Neural cell (in vitro differentiated cells): ENCODE measurements at regions not wholly inside any gene's neighbourhood (a gene's known extent, or its start where the extent isn't known, plus 50 kb on each side); places are given as distances from the start of the nearest gene placed in this dataset.

Source experiments
- H2AFZ ChIP-seq: fragments of 200-600, 300-800 bp; sonication (generic), shearing (Covaris generic); 2 replicates; pipeline ENCODE4 v1.6.0; 2014; ENCODE audit warnings: low read depth, mild to moderate bottlenecking, antibody characterized with exemption, low read length, moderate library complexity
- H3F3A ChIP-seq: fragments of 200-600 bp; shearing (Covaris generic); 2 replicates; pipeline ENCODE4 v1.6.1; 2016; ENCODE audit warnings: mild to moderate bottlenecking, moderate library complexity, mixed read lengths, antibody characterized with exemption, low read length; ENCODE audit not compliant: insufficient read depth, poor library complexity, severe bottlenecking
- H3K27ac ChIP-seq: fragments of 200-600, 300-800 bp; sonication (generic), shearing (Covaris generic); 2 replicates; pipeline ENCODE4 v1.5.1; 2014; ENCODE audit warnings: mild to moderate bottlenecking, low read length, moderate library complexity
- H3K27me3 ChIP-seq: fragments of 300-800, 200-600 bp; sonication (generic), shearing (Covaris generic); 2 replicates; pipeline ENCODE4 v1.6.0; 2014; ENCODE audit warnings: mild to moderate bottlenecking, low read depth, low read length, moderate library complexity; ENCODE audit not compliant: insufficient read depth
- H3K36me3 ChIP-seq: fragments of 300-800, 200-600 bp; sonication (generic), shearing (Covaris generic); 2 replicates; pipeline ENCODE4 v1.5.1; 2014; ENCODE audit warnings: mild to moderate bottlenecking, antibody characterized with exemption, low read length, moderate library complexity; ENCODE audit not compliant: insufficient read depth
- H3K4me2 ChIP-seq: fragments of 300-800, 200-600 bp; sonication (generic), shearing (Covaris generic); 2 replicates; pipeline ENCODE4 v1.6.0; 2014; ENCODE audit warnings: mild to moderate bottlenecking, low read length
- H3K4me3 ChIP-seq: fragments of 300-800, 200-600 bp; sonication (generic), shearing (Covaris generic); 2 replicates; pipeline ENCODE4 v1.5.1; 2014; ENCODE audit warnings: mild to moderate bottlenecking, low read length, moderate library complexity
- H3K79me2 ChIP-seq: fragments of 200-600 bp; shearing (Covaris generic); replicated peaks from 2 replicates; pipeline ENCODE4 v1.6.0; 2014; ENCODE audit warnings: mild to moderate bottlenecking, low read length, moderate library complexity; ENCODE audit not compliant: insufficient read depth
- H3K9ac ChIP-seq: fragments of 300-800, 200-600 bp; sonication (generic), shearing (Covaris generic); 2 replicates; pipeline ENCODE4 v1.6.1; 2016; ENCODE audit warnings: mild to moderate bottlenecking, low read length, mixed read lengths
- H3K9me2 ChIP-seq: fragments of 200-600 bp; shearing (Covaris generic); 2 replicates; pipeline ENCODE4 v1.6.1; 2016; ENCODE audit warnings: mild to moderate bottlenecking, low read length, mixed read lengths; ENCODE audit not compliant: insufficient read depth
- H3K9me3 ChIP-seq: fragments of 200-600, 300-800 bp; sonication (generic), shearing (Covaris generic); 2 replicates; pipeline ENCODE4 v1.6.1; 2016; ENCODE audit warnings: mild to moderate bottlenecking, mixed run types, low read length, moderate library complexity, mixed read lengths
- H4K20me1 ChIP-seq: fragments of 200-600 bp; shearing (Covaris generic); 2 replicates; pipeline ENCODE4 v1.6.1; 2016; ENCODE audit warnings: mild to moderate bottlenecking, mixed run types; ENCODE audit not compliant: insufficient read depth
- CTCF ChIP-seq: fragments of 450-650 bp; IDR thresholded peaks from 2 replicates; pipeline ENCODE4 v1.5.1; 2014; ENCODE audit warnings: antibody characterized with exemption, mild to moderate bottlenecking, moderate library complexity; ENCODE audit not compliant: poor library complexity, severe bottlenecking
- EP300 ChIP-seq: fragments of 450-650 bp; conservative IDR thresholded peaks from 2 replicates; pipeline ENCODE4 v1.6.1; 2014; ENCODE audit warnings: antibody characterized with exemption, mild to moderate bottlenecking, moderate library complexity; ENCODE audit not compliant: poor library complexity, severe bottlenecking
- EZH2 ChIP-seq: fragments of 200-600, 300-800 bp; shearing (Covaris generic), sonication (generic); IDR thresholded peaks from 2 replicates; pipeline ENCODE4 v1.6.1; 2014; ENCODE audit warnings: antibody characterized with exemption, low read length, borderline replicate concordance, mild to moderate bottlenecking; ENCODE audit not compliant: insufficient read depth, poor library complexity, severe bottlenecking
- MXI1 ChIP-seq: fragments of 450-650 bp; conservative IDR thresholded peaks from 2 replicates; pipeline ENCODE4 v1.6.1; 2014; ENCODE audit warnings: antibody characterized with exemption, mild to moderate bottlenecking; ENCODE audit not compliant: poor library complexity, severe bottlenecking
- POLR2AphosphoS5 ChIP-seq: IDR thresholded peaks from 2 replicates; pipeline ENCODE4 v1.6.1; 2012
- RAD21 ChIP-seq: fragments of 450-650 bp; conservative IDR thresholded peaks from 2 replicates; pipeline ENCODE4 v1.6.1; 2014; ENCODE audit warnings: antibody characterized with exemption, mild to moderate bottlenecking, moderate library complexity
- REST ChIP-seq: IDR thresholded peaks from 2 replicates; pipeline ENCODE4 v1.6.1; 2012; ENCODE audit warnings: borderline replicate concordance
- SMC3 ChIP-seq: fragments of 450-650 bp; conservative IDR thresholded peaks from 2 replicates; pipeline ENCODE4 v1.6.1; 2014; ENCODE audit warnings: antibody characterized with exemption, mild to moderate bottlenecking, moderate library complexity; ENCODE audit not compliant: poor library complexity
- TAF1 ChIP-seq: IDR thresholded peaks from 2 replicates; pipeline ENCODE4 v1.6.1; 2012; ENCODE audit warnings: low read depth

DNA sequence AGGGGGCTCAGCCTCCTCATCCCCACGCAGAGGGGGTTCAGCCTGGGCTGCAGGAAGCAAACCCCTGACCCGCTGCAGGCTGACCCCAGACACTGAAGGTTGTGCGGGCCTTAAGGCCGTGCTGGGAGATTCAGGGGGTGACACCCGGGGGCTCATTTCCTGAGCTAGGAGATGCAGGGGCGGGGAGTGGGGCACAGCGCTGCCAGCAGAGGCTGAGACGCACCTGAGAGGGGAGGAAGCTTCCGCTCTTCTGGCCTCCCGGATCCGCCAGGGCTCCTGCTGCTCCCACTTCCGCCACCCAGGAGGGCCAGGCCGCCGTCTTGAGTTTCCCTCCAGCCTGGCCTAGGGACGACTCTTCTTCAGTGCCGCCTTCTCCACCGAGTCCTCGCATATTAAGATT, 173.2 kb upstream of the FOXF1 start:
- no peaks in the 10 kb centered on the region for H3F3A ChIP-seq
- no peak overlapping the region for H3K4me3 ChIP-seq
- TF ChIP-seq EZH2 (no peak), RAD21 (no peak), EP300 (no peak), MXI1 (no peak), CTCF (no peak), REST (no peak)
- H3K9me3 ChIP-seq: no peaks in the 10 kb centered on the region
- H2AFZ ChIP-seq: no peak overlapping the region
- H3K79me2 ChIP-seq: no peaks in the 10 kb centered on the region
- no peak overlapping the region for H3K9ac ChIP-seq
- no peaks in the 10 kb centered on the region for H3K36me3 ChIP-seq
- H3K4me2 ChIP-seq: no peak overlapping the region
- H3K27ac ChIP-seq: no peak overlapping the region
- no peaks in the 10 kb centered on the region for H3K27me3 ChIP-seq
- H3K9me2 ChIP-seq: no peaks in the 10 kb centered on the region
- H4K20me1 ChIP-seq: no peaks in the 10 kb centered on the region

DNA sequence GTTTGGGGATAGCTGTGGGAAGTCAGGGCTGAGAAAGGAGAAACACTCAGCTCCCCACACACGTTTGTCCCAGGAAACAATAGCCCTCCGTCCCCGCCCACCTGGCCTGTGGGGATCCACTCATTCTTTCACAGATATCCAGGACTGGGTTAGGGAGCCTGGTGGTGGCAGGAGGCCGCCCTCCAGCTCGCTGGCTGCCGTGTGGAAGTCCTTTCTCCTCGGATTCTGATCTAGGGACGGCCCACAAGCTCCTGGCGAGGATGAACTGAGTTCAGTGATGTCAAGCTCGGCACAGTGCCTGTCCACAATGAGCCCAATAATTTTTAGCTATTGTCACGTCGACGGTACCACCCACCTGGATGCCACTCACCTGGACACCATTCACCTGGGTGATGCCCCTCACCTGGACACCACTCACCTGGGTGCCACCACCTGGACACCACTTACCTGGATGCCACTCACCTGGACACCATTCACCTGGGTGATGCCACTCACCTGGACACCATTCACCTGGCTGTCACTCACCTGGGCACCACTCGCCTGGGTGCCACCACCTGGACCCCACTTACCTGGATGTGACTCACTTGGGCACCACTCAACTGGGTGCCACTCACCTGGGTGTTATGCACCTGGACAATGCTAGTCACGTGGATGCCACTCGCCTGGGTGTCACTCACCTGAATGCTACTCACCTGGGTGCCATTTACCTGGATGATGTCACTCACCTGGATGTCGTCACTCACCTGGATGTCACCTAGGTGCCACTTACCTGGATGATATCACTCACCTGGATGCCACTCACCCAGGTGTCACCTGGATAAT, 172.5 kb upstream of the FOXF1 start:
- H3K9ac ChIP-seq: no peak overlapping the region
- no peak overlapping the region for H3K27ac ChIP-seq
- no peaks in the 10 kb centered on the region for H3K9me2 ChIP-seq
- TF ChIP-seq POLR2AphosphoS5 (no peak), EP300 (no peak), REST (no peak), RAD21 (no peak), TAF1 (no peak), MXI1 (no peak), SMC3 (no peak), EZH2 (no peak), CTCF (no peak)
- H3K9me3 ChIP-seq: no peaks in the 10 kb centered on the region
- no peaks in the 10 kb centered on the region for H3K36me3 ChIP-seq
- no peak overlapping the region for H3K4me3 ChIP-seq
- no peak overlapping the region for H2AFZ ChIP-seq
- no peaks in the 10 kb centered on the region for H3K27me3 ChIP-seq
- no peaks in the 10 kb centered on the region for H3K79me2 ChIP-seq
- H3K4me2 ChIP-seq: no peak overlapping the region
- H4K20me1 ChIP-seq: no peaks in the 10 kb centered on the region
- H3F3A ChIP-seq: no peaks in the 10 kb centered on the region
